ENCODE measurements at regions not wholly inside any gene's neighbourhood (a gene's known extent, or its start where the extent isn't known, plus 50 kb on each side); places are given as distances from the start of the nearest gene placed in this dataset.

DNA sequence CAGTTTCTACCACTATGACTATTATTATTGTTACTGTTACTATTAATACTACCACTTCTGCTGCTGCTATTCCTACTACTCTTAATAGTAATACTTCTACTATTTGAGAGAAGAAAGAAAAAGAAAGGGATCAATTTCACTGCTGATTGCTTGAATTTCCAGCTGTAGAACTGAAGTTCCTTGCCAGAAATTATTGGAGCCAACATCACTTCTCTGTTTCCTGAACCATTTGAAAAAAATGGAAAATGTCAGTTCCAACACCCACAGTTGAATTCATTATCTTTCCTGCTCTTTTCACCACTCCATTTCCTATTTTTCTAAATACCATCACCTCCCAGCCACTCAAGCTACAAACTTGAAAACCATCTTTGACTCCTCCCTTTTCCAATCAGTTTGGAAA, 54.1 kb upstream of the PIK3C2G start:
- DNase-seq = no peak

DNA sequence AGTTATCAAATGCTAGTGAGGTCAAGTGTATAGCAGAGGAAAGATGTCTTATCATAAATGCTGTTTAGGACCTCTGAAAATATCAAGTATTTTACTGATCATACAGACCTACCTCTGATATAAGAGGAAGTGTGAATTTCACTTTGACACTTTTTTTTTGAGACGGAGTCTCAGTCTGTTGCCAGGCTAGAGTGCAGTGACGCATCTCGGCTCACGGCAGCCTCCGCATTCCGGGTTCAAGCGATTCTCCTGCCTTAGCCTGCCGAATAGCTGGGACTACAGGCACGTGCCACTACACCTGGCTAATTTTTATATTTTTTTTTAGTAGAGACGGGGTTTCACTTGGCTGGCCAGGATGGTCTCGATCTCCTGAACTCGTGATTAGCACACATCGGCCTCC, 55.1 kb upstream of the PIK3C2G start:
- DNase-seq = no peak

DNA sequence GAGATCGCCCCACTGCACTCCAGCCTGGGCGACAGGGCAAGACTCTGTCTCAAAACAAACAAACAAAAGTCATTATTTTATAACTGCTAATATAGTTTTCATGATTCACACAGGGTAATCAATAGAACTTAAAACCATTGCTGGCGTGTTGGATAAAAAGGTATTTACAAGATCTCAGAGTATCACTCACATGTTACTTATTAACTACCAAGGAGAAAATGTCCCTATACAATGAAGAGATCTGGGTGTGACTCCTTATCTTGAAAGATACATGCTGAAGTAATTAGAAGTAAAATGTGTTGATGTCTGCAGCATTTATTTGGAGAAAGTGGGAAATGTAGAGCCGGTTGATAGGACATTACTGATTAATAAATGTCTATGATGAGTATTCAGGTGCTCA, 57.3 kb upstream of the PIK3C2G start:
- DNase-seq = no peak

DNA sequence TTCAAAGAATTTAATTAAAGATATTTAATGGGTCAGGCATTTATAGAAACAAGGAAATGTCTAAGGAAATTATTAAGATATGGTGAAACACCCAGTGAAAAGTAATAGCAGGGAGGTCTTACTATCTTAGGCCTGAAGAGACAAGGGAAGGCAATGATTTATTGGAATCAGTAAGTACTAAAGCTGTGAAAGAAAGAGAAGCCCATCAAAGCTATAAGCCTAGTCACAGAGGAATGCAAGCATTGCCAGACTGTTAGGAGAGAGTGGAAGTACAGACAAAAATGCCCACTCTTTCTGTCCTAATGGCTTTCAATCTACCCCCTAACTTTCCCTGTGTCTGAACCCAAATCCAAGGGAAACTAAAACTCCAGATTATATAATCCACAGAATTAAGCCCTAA, 69.2 kb upstream of the PIK3C2G start:
- DNase-seq = no peak

DNA sequence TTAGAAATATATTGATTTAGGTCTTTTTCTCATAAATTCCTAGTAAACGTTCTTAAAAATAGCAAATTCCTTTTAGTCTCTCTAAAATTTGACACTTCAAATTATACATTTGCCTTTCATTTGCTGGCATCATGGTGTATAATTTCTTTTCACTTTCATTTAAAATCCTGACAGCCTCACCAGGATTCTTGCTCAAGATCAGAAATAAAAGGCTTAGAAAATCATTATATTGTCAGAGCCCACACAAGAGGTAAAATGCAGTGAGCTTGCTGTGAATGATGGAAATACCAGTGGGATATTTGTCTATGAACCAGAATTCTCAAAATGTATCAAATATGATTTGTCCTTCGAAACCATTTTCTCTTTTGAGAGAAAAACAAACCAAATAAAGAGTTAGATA, 78.2 kb upstream of the PIK3C2G start:
- no peak for DNase-seq

DNA sequence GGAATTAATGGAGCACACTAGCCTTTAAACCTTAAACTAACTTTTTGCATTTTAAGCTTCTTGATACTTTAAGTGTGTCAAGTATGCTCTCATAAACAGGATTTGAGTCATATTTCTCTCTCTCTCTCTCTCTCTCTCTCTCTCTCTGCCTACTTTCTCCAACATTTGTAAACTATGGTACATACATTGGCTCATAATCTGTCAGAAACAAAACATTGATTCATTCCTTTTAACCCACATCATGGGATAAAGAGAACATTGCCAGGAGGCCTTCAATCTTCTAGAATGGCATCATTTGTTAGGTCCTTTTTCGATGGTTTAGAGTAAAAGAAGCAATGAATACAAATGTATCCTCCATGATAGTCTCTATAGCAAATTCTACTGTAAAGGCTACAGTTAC, 81.6 kb upstream of the RERGL start:
- no peak for DNase-seq

DNA sequence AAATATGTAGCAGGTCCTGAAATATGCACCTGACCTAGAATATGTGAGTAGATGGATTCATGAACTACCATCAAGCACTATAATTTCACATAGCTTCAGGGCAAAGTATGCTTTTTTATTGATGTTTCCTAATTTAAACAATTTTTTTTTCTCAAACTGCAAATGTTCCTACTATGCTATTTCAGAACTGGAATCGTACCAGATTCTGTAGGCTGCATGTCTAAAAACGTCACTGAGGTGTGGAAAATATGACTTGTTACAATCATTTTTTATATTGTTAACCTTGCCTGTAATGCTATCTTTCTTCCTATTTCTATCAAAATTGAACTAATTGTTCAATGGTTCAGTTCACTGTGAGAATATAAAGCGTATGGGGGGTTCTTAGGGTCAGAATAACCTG, 78.0 kb upstream of the RERGL start:
- DNase-seq = no peak

DNA sequence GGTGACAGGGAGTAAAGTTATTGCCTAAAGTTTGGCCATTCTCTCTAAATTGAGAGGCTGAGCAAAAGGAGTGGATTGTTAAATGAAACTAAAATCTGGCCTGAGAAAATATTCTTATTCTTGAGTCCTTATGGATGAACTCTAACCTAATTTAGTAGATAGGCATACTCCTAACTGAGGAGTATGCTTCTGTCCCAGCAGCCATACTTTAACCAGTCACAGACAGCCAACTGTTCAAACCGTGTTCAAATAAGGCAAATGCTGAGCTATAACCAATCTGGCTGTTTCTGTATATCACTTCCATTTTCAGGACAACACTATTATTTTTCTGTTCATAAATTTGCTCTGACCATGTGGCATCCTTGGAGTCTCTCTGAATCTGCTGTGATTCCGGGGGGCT, 75.9 kb upstream of the RERGL start:
- no peak for DNase-seq

DNA sequence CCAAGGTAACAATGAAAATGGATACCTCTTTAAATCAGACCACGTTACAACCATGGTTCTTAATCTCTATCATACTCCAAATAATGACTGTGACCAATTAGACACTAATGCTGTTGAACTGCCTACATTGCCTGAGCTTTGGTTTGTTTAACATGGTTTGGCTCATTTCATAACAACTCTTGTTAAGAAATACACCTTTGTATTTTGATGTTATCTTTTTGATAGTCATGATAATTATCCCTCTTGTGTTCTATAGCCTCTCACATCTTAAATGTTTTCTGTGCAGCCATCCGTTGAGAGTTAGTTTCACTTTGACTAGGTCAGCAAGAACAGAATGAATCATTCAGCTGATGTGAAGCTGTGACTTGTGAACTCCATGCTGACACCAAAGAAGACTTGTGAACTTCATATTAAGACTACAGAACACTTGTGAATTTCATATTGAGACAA, 75.5 kb upstream of the RERGL start:
- DNase-seq = peak; percentile 6

DNA sequence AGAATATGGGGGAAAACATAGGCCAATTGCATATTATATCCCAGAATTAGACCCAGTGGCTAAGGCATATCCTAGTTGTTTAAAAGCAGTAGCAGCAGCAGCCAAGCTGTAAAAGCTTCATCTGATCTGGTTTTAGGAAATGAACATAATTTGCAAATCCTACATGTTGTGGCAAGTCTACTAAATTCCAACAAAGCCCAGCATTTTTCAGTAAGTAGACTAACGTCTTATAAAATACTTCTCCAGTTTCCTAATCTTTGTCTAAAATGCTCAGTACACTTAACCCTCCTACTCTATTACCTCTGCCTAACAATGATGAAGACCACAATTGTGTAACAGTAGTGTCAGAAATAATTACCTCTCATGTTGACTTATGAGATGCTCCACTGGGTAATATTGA, 70.9 kb upstream of the RERGL start:
- no peak for DNase-seq

DNA sequence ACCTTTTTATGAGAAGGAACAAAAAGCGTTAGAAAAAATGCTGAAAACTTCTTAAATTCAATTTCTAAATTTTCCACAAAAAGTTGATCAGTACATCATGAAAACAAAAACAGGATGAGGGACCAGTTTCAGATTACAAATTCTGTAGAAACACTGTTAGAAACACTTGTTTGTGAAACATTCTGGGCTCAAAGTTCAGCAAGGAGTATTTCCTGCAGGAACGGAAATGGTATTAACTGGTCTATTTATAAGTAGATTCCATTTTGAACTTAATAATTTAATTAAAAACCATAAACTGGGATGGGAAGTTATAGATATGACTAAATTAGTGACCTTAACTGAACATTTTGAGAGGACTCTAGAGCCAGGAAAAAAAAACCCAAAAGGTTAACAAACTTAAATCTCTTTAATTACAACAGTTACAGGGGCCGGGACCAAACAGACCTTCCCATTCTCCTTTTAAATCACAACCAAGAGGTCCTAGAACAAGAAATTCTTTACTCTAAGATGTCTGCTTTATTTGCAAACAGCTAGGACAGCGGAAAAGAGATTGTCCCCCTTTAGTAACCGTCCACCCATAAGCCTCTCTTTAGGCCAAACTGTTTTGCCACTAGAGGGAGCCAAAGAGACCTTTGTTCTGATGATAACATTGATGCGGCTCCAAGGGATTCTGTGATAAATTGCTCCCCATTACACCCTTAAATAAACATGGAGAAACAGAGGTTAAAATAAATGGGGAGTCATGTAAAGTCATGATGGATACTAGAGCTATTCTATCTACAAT, 69.0 kb upstream of the RERGL start:
- DNase-seq = peak; percentile 37

DNA sequence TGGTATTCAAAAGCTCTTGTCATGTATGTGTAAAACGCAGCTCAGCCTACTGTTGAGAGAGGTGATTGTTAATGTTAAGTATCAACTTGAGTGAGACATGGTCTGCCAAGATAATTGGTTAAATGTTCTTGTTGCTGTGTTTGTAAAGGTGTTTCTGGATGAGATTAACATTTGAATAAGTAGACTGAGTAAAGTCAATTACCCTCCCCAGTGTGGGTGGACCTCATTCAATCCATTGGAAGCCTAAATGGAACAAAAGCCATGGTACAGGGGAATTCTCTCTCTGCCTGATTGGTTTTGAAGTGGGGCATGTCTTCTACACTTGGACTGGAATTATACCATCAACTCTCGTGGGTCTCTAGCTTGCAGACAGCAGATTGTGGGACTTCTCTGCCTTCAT, 63.8 kb upstream of the RERGL start:
- DNase-seq = no peak

DNA sequence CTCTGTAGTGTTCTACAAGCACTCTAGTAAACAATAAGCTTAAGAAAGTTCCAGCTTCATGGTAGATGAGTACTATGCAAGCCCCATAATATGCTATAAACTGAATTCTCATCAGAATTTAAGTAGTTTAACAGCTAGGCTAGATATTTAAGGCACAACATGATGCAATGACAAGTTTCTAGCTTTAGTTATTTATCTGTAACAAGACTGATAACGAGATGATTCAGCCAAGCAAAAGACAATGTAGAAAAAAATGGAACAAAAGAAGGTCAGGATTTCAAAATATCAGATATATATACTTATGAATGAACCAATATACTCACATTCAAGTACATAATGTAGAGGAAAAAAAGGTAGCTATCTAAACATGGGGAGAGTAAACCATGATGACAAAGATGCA, 61.0 kb upstream of the RERGL start:
- peak; percentile 8 for DNase-seq

DNA sequence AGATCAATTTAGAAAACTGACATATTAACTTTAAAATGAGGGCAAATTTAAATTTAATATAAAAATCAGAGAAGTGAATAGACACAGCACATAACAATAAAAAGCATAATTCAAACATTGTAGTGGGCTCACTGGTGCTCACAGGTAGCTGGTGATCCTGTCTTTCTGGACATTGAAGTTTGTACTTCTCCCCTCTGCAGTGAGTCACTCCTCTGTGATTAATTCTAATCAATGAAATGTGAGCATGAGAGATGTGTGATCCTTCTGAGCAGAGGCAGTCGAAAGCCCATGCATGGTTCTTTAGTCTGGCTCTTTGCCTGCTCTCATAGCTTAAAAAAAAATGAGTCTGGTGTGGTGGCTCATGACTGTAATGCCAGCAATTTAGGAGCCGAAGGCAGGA, 59.0 kb upstream of the RERGL start:
- DNase-seq = no peak

DNA sequence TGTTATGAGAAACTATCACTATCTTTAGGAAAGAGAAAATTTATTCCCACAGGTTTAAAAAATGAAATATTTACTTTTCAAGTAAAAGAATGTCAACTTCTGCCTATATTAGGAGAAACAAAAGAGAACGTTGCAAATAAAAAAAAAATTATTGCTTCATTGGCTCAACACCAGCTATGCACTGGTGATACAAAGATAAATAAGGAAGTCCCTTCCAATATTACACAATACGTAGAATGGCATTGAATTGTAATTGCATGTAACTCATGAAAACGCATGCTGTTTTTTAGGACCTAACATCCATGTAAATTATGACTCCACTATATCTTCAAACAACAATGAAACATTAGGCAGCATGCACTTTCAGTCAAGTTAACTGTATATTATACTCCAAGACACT, 56.4 kb upstream of the RERGL start:
- DNase-seq = no peak

DNA sequence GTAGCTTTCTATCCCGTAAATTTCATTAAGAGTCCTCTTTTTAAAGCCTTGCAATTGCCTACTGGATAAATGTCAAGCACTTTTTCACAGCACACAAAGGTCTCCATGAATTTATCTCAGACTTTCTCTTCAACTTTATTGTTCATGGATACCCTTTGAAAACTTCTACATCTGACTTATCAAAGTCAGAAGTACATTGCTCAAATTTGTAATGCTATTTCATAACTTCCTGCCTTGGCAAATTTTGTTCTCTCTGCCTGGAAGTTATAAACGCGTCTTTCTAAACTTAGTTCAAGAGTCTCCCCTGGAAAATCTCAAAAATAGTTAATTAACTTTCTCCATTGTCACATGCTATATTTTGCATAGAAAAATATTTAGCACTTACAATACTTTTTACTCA, 55.9 kb upstream of the RERGL start:
- DNase-seq = peak; percentile 29

DNA sequence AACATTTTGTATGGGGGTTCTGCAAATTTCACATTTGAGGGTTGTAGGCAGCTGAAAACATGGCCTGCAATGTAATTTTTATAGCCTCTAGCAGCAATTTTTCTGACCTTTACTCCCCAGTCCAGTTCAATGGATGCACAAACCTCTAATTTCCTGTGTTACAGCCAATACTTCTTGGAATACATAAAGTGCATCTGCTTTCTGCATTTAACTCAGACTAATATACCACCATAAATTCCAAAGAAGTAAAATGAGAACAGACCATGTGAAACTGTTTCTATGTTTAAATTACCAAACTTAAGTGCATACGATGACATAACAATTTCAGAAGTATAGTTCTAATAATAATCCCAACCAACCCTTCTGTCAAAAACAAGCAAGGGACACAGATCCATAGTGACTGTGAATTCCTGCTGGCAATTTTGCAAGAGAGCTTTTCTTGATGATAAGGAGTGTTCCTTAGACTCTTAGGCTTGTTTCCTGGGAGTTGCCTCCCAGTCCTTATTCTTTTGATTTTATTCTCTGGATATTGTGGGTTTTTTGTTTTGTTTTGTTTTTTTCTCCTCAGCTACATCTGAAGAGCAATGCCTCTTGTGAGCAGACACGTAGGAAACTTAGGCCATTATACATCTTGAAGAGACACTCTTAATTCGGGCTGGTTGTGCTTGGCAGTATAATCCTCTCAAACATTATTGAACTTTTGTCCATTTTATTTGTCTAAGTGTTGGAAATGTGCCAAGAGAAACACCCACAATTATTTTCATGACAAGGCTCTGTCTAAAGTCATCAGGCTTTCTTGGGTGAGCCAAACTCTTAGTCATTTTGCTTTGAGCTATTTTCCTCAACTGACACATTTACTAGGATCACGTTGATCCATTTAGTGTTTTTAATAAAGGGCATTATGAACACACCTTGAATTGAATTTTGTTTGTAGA, 51.3 kb upstream of the RERGL start:
- no peak for DNase-seq

DNA sequence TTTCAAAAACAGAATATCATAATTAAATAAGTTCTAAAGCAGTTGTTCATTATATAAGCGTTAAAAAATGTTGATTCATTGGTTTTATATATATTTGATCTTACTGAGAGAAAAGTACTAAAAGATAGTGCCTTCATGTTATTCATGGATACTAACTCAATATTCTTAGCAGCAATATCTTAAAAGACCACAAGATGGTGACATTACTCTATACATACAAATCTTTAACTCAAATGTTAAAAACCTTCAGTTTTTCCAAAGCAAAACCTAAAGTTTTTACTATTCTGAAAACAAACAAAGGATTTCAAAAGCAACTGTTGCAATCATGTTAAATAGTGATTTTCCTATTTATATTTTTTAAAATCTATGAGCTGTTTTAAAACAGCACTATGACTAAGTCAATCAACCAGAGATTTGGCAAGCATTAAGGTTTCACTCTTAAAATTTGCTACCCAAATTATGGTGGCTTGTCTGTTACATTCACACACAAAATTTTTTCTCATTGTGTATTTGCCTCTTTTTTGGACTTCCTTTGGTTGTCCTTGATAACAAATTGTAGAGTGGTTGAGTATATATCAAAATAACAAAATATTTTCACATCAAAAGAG, 50.1 kb upstream of the RERGL start:
- no peak for DNase-seq
